ENCODE measurements at regions not wholly inside any gene's neighbourhood (a gene's known extent, or its start where the extent isn't known, plus 50 kb on each side); places are given as distances from the start of the nearest gene placed in this dataset.

DNA sequence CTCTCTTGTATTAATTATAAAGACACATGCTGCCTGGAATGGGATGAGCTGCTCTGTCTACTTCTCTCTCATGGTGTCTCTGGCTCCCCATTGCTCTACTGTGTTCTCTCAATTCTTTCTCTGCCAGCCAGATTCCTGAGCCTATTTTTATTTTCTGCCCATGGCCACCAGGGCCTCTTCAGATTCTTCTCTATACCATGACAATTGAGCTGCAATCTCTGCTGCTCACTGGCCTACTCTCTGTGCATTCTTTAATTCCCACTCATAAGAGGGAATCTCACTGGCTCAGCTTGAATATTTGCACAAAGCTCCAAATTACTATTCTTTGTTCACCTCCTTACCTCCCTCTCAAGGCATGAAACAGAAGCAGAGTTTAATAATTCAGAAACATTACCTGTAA is 161.4 kb upstream of the GULP1 start:
- TF ChIP-seq, protein P1, sequence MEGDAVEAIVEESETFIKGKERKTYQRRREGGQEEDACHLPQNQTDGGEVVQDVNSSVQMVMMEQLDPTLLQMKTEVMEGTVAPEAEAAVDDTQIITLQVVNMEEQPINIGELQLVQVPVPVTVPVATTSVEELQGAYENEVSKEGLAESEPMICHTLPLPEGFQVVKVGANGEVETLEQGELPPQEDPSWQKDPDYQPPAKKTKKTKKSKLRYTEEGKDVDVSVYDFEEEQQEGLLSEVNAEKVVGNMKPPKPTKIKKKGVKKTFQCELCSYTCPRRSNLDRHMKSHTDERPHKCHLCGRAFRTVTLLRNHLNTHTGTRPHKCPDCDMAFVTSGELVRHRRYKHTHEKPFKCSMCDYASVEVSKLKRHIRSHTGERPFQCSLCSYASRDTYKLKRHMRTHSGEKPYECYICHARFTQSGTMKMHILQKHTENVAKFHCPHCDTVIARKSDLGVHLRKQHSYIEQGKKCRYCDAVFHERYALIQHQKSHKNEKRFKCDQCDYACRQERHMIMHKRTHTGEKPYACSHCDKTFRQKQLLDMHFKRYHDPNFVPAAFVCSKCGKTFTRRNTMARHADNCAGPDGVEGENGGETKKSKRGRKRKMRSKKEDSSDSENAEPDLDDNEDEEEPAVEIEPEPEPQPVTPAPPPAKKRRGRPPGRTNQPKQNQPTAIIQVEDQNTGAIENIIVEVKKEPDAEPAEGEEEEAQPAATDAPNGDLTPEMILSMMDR (IDR thresholded peaks at IDR 0.05): no peak
- TF ChIP-seq POLR2A (IDR thresholded peaks at IDR 0.05): no peak

Measured in adrenal gland (tissue), 5 donors.